ENCODE measurements at regions not wholly inside any gene's neighbourhood (a gene's known extent, or its start where the extent isn't known, plus 50 kb on each side); places are given as distances from the start of the nearest gene placed in this dataset.

DNA sequence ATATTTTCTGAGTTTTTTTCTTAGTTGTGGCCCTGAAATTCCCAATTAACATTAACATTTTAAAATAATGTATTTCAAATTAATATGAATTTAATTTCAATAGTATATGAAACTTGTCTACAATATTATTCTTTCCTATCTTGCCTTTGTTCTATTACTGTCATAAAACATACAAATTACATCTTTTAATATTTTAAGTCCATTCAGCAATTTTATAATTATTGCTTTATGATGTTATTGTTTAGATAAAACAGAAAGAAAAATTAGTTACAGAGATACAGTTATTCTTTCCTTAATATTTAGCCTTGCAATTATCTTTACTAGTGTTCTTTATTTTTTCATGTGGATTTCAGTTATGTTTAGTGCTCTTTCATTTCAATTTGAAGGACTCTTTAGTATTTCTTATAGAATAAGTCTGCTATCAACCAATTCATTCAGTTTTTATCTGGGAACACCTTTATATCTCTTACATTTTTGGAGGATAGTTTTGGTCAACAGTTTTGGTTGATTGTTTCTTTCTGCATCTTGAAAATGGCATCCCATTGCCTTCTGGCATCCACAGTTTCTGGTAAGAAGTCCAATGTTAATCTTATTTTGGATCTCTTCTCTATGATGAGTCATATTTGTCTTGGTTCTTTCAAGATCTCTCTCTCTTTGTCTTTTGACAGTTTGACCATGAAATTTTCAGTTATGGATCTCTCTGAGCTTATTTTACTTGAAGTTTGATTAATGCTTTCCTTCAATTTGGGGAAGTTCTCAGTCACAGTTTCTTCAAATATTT lies 76.9 kb upstream of the CHST9 start:
- Histone ChIP-seq H3K4me1 (ENCODE audit: control insufficient read depth in 1 of 2, low read depth in 2 of 2) (no peaks in the 10 kb centered on the region), H3K4me3 (no peak overlapping the region), H3K27ac (no peak overlapping the region), H3K9me3 (no peaks in the 10 kb centered on the region), H3K36me3 (no peaks in the 10 kb centered on the region), H3K27me3 (replicated peaks; ENCODE audit: insufficient read depth) (no peaks in the 10 kb centered on the region)
- DNase-seq (ENCODE audit: low spot score) (no peak), ATAC-seq (ENCODE audit: insufficient number of reproducible peaks, low FRiP score, low read depth) (no peak)
- TF ChIP-seq, protein P1, sequence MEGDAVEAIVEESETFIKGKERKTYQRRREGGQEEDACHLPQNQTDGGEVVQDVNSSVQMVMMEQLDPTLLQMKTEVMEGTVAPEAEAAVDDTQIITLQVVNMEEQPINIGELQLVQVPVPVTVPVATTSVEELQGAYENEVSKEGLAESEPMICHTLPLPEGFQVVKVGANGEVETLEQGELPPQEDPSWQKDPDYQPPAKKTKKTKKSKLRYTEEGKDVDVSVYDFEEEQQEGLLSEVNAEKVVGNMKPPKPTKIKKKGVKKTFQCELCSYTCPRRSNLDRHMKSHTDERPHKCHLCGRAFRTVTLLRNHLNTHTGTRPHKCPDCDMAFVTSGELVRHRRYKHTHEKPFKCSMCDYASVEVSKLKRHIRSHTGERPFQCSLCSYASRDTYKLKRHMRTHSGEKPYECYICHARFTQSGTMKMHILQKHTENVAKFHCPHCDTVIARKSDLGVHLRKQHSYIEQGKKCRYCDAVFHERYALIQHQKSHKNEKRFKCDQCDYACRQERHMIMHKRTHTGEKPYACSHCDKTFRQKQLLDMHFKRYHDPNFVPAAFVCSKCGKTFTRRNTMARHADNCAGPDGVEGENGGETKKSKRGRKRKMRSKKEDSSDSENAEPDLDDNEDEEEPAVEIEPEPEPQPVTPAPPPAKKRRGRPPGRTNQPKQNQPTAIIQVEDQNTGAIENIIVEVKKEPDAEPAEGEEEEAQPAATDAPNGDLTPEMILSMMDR (IDR thresholded peaks at IDR 0.05), result no peak

DNA sequence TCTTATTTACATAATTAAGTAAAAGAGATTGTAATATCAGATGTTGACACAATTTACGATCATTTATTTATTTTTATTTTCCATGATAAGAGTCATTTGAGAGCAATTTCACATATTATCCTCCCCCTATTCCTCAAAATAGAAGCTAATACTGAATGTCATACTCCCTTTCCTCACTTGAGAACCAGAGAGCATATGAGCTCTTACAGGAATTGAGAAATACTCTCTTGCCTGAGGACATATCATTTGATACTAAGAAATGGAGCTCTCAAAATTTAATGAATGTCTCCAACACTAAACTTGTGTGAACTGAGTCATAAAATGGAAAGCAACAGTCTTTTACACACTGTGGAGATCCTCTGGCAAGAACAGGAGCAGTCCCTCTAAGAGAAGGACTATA lies 68.5 kb upstream of the CHST9 start:
- Histone ChIP-seq H3K4me3 (no peak overlapping the region), H3K9me3 (no peaks in the 10 kb centered on the region), H3K27me3 (replicated peaks; ENCODE audit: insufficient read depth) (no peaks in the 10 kb centered on the region), H3K36me3 (no peaks in the 10 kb centered on the region), H3K4me1 (ENCODE audit: control insufficient read depth in 1 of 2, low read depth in 2 of 2) (no peaks in the 10 kb centered on the region), H3K27ac (no peak overlapping the region)
- no peak for DNase-seq (ENCODE audit: low spot score)
- no peak for ATAC-seq (ENCODE audit: insufficient number of reproducible peaks, low FRiP score, low read depth)
- TF ChIP-seq, protein P1 (IDR thresholded peaks at IDR 0.05), result no peak

DNA sequence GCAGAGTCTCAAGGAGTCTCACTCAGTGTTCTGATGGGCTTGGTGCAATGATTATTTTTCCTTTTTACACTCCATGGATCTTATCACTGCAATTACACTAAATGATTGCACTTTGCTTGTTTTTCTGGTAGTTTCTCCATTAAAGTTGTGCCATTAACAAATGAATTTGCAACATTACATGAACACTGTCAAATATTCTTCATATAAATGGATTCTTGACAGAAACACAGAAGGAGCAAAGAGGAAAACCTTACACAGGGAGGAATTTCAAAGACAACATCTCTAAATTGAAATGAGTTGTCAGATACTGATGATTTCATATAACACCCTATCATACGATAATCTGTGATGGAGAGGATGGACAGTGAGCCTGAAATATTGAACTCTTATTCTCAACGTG lies 65.4 kb upstream of the CHST9 start:
- TF ChIP-seq, protein P1 (IDR thresholded peaks at IDR 0.05), result no peak
- no peaks in the 10 kb centered on the region for H3K27me3 ChIP-seq (replicated peaks; ENCODE audit: insufficient read depth)
- H3K36me3 ChIP-seq, result no peaks in the 10 kb centered on the region
- no peak overlapping the region for H3K4me3 ChIP-seq
- H3K4me1 ChIP-seq (ENCODE audit: control insufficient read depth in 1 of 2, low read depth in 2 of 2), result no peaks in the 10 kb centered on the region
- no peak for ATAC-seq (ENCODE audit: insufficient number of reproducible peaks, low FRiP score, low read depth)
- DNase-seq (ENCODE audit: low spot score), result no peak
- H3K27ac ChIP-seq, result no peak overlapping the region
- no peaks in the 10 kb centered on the region for H3K9me3 ChIP-seq

DNA sequence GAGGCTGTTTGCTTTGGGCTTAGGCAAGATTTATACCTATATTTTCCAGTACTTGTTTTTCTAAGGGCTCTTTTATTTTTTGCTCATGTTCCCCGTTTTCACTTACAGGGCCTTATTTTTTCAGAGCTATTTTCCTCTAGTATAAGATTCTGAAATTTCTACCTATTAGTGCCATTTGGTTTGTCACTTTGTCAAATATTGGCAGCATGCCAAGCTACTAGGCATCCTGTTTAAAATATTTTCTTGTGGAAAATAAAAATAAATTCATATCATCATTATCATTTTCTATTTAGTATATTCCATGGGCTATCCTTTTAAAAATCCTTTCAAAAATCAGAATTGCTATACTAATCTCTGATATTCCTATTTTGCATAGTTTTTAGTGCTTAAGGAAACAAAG lies 64.8 kb upstream of the CHST9 start:
- Histone ChIP-seq H3K4me3 (no peak overlapping the region), H3K9me3 (no peaks in the 10 kb centered on the region), H3K36me3 (no peaks in the 10 kb centered on the region), H3K27ac (no peak overlapping the region), H3K4me1 (ENCODE audit: control insufficient read depth in 1 of 2, low read depth in 2 of 2) (no peaks in the 10 kb centered on the region), H3K27me3 (replicated peaks; ENCODE audit: insufficient read depth) (no peaks in the 10 kb centered on the region)
- DNase-seq (ENCODE audit: low spot score), result no peak
- no peak for ATAC-seq (ENCODE audit: insufficient number of reproducible peaks, low FRiP score, low read depth)
- TF ChIP-seq, protein P1 (IDR thresholded peaks at IDR 0.05), result no peak

DNA sequence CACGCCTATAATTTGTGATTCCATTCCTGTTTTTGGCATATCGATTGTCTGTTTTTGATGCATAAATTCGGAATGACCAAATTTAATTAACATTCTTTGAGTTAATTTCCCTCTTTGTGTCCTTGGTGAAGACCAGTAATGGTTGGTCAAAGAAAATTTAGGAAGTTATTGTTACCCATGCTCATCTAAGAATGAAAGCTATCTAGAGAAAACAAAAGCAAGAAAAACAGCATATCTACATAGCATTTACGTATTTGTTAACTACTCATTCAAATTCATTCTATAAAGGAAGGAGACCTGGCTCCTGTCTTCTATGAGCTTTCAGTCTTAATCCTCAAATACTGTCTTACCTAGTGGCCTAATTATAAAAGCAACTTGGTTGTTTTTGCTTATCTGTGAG lies 59.2 kb upstream of the CHST9 start:
- no peak overlapping the region for H3K4me3 ChIP-seq
- H3K27me3 ChIP-seq (replicated peaks; ENCODE audit: insufficient read depth), result no peaks in the 10 kb centered on the region
- no peaks in the 10 kb centered on the region for H3K4me1 ChIP-seq (ENCODE audit: control insufficient read depth in 1 of 2, low read depth in 2 of 2)
- TF ChIP-seq, protein P1 (IDR thresholded peaks at IDR 0.05), result no peak
- no peak for ATAC-seq (ENCODE audit: insufficient number of reproducible peaks, low FRiP score, low read depth)
- no peak for DNase-seq (ENCODE audit: low spot score)
- no peaks in the 10 kb centered on the region for H3K36me3 ChIP-seq
- no peak overlapping the region for H3K27ac ChIP-seq
- no peaks in the 10 kb centered on the region for H3K9me3 ChIP-seq
